ENCODE measurements at regions not wholly inside any gene's neighbourhood (a gene's known extent, or its start where the extent isn't known, plus 50 kb on each side); places are given as distances from the start of the nearest gene placed in this dataset.

- TF ChIP-seq CTCF (conservative IDR thresholded peaks at IDR 0.05; ENCODE audit: low read length): no peak
- TF ChIP-seq EZH2phosphoT487 (IDR thresholded peaks at IDR 0.05; ENCODE audit: borderline replicate concordance, low read depth, low read length): no peak
These were observed 535.0 kb downstream of the CDK5RAP2 start for GRCh38 chr9:120045011-120045410.

Data from OCI-LY7 (cell line).